CD14-positive monocyte (primary cell): ENCODE measurements at regions not wholly inside any gene's neighbourhood (a gene's known extent, or its start where the extent isn't known, plus 50 kb on each side); places are given as distances from the start of the nearest gene placed in this dataset.

Experiments used
- DNase-seq, 3 donors: peaks; one replicate each; pipeline ENCODE4 v3.0.0-alpha.2; 2011 to 2022
- H2AFZ ChIP-seq: 2 replicates; pipeline ENCODE4 v1.6.0; 2012; ENCODE audit warnings: mild to moderate bottlenecking, low read depth, low read length, inconsistent platforms; ENCODE audit not compliant: insufficient read depth, poor library complexity, severe bottlenecking
- H3K27ac ChIP-seq, 2 donors: 1 replicate in 1 of 2; 2 replicates in 1 of 2; pipeline ENCODE4 v1.5.1; 2012 to 2013; ENCODE audit warnings: low read length in 2 of 2, control low read depth in 1 of 2, inconsistent platforms in 1 of 2, low read depth in 1 of 2, mild to moderate bottlenecking in 1 of 2
- H3K27me3 ChIP-seq, 2 donors: one replicate each; pipeline versions ENCODE4 v1.6.0 to v1.6.1; 2011 to 2013; ENCODE audit warnings: low read length in 2 of 2; ENCODE audit not compliant: control insufficient read depth in 2 of 2, insufficient read depth in 2 of 2
- H3K36me3 ChIP-seq, 2 donors: replicated peaks in 1 of 2; 1 replicate in 1 of 2; 2 replicates in 1 of 2; pipeline versions ENCODE4 v1.5.1 to v1.6.1; 2012 to 2013; ENCODE audit warnings: low read length in 2 of 2, control low read depth in 1 of 2, inconsistent platforms in 1 of 2, mild to moderate bottlenecking in 1 of 2; ENCODE audit not compliant: insufficient read depth in 2 of 2, control insufficient read depth in 1 of 2
- H3K4me1 ChIP-seq, 2 donors: 1 replicate in 1 of 2; 2 replicates in 1 of 2; pipeline versions ENCODE4 v1.5.1 to v1.6.1; 2012 to 2013; ENCODE audit warnings: low read length in 2 of 2, control low read depth in 1 of 2, inconsistent platforms in 1 of 2, mild to moderate bottlenecking in 1 of 2, moderate library complexity in 1 of 2; ENCODE audit not compliant: insufficient read depth in 2 of 2, control insufficient read depth in 1 of 2
- H3K4me2 ChIP-seq: replicated peaks from 2 replicates; pipeline ENCODE3; 2012; ENCODE audit warnings: low read length, moderate library complexity, mild to moderate bottlenecking; ENCODE audit not compliant: poor library complexity, severe bottlenecking; ENCODE audit errors: extremely low read depth
- H3K4me3 ChIP-seq, 3 experiments: fragments of 200-600 bp in 1 of 3; sonication (generic) in 1 of 3; replicated peaks in 1 of 3; 1 replicate in 2 of 3; 2 replicates in 1 of 3; pipeline ENCODE4 v1.5.1; 2011 to 2013; ENCODE audit warnings: low read length in 3 of 3, mild to moderate bottlenecking in 3 of 3, control low read depth in 2 of 3, low read depth in 2 of 3, inconsistent platforms in 1 of 3, moderate library complexity in 1 of 3
- H3K79me2 ChIP-seq: 2 replicates; pipeline ENCODE4 v1.6.0; 2012; ENCODE audit warnings: mild to moderate bottlenecking, control low read depth, inconsistent platforms, low read length, moderate library complexity; ENCODE audit not compliant: insufficient read depth
- H3K9ac ChIP-seq: 2 replicates; pipeline ENCODE4 v1.6.0; 2017; ENCODE audit warnings: low read length, mild to moderate bottlenecking; ENCODE audit not compliant: insufficient read depth, poor library complexity, severe bottlenecking
- H3K9me3 ChIP-seq, 2 donors: replicated peaks in 1 of 2; 1 replicate in 1 of 2; 2 replicates in 1 of 2; pipeline versions ENCODE4 v1.5.1 to v1.6.1; 2012 to 2013; ENCODE audit warnings: low read length in 2 of 2, control low read depth in 1 of 2; ENCODE audit not compliant: control insufficient read depth in 1 of 2, insufficient read depth in 1 of 2
- H4K20me1 ChIP-seq: 2 replicates; pipeline ENCODE4 v1.6.0; 2012; ENCODE audit warnings: mild to moderate bottlenecking, low read length, control low read depth, moderate library complexity; ENCODE audit not compliant: insufficient read depth
- H3K27ac Mint-ChIP-seq, 7 donors: one replicate each; pipeline ENCODE4 v1.8.0; 2020; ENCODE audit warnings: mild to moderate bottlenecking in 7 of 7, mixed read lengths in 7 of 7, moderate library complexity in 6 of 7, inconsistent platforms in 2 of 7
- H3K27me3 Mint-ChIP-seq, 3 donors: one replicate each; pipeline ENCODE4 v1.8.0; 2021 to 2022; ENCODE audit warnings: low read depth in 3 of 3, mild to moderate bottlenecking in 3 of 3, mixed read lengths in 3 of 3, moderate library complexity in 3 of 3, inconsistent platforms in 1 of 3
- H3K36me3 Mint-ChIP-seq, 2 donors: one replicate each; pipeline ENCODE4 v1.8.0; 2020; ENCODE audit warnings: mixed read lengths in 2 of 2, inconsistent platforms in 1 of 2, mild to moderate bottlenecking in 1 of 2
- H3K4me1 Mint-ChIP-seq: one replicate; pipeline ENCODE4 v1.8.0; 2020; ENCODE audit warnings: mild to moderate bottlenecking, mixed read lengths
- H3K4me3 Mint-ChIP-seq, 2 donors: one replicate each; pipeline ENCODE4 v1.8.0; 2020; ENCODE audit warnings: mild to moderate bottlenecking in 2 of 2, mixed read lengths in 2 of 2, moderate library complexity in 1 of 2
- H3K9me3 Mint-ChIP-seq, 7 donors: one replicate each; pipeline ENCODE4 v1.8.0; 2020 to 2022; ENCODE audit warnings: mixed read lengths in 7 of 7, mild to moderate bottlenecking in 6 of 7, moderate library complexity in 6 of 7, inconsistent platforms in 2 of 7
- WGBS: methylation state at CpG from one replicate; pipeline ENCODE4 v1.1.5; 2013; ENCODE audit warnings: missing lambda C conversion rate; ENCODE audit not compliant: insufficient coverage; 5-methylcytosine and 5-hydroxymethylcytosine counted together
- intact Hi-C, 2 donors: fragments of 100-400 bp; cut with micrococcal nuclease; formaldehyde crosslinking; loops; one replicate each; pipeline versions ENCODE4 v1.15.0 to v1.15.1; 2023
- TF ChIP-seq, protein P1 (sequence below): fragments of 200-600 bp; IDR thresholded peaks from one replicate; pipeline ENCODE4 v1.8.0; 2022; ENCODE audit warnings: antibody characterized with exemption, mild to moderate bottlenecking

DNA sequence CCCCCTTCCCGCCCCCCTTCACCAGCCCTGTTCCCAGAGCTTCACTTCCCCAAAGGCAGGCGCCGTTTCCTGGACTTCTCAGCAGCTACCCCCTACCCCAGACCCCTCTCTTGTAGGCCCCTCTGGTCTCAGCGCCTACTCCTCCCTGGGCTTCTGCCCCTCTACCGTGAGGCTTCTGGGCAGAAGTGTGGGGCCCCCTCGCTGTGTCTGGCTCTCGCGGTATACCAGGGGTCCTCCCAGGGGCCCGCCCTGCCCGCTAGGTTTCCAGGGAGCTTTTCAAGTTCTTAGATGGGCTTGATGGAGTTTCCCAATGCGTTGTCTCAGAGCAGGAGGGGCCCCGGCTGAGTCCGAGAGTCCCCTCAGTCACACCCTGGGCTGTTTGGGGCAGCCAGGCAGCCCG is 247.1 kb downstream of the SEC14L1 start:
- Mint-ChIP-seq H3K27ac (peak overlapping the region in 1 of 7 donors; percentile 43), H3K9me3 (no peaks in the 10 kb centered on the region), H3K36me3 (peaks cover 32 to 45% of the 10 kb centered on the region in 2 donors), H3K27me3 (peaks cover 0 to 7% (median 2%) of the 10 kb centered on the region in 3 donors), H3K4me1 (peaks cover 71% of the 10 kb centered on the region), H3K4me3 (no peak overlapping the region)
- H3K9ac ChIP-seq = no peak overlapping the region
- peaks cover 0 to 7% of the 10 kb centered on the region in 2 donors for H3K36me3 ChIP-seq
- no peaks in the 10 kb centered on the region for H3K9me3 ChIP-seq
- no peak overlapping the region for H3K27ac ChIP-seq
- TF ChIP-seq, protein P1, sequence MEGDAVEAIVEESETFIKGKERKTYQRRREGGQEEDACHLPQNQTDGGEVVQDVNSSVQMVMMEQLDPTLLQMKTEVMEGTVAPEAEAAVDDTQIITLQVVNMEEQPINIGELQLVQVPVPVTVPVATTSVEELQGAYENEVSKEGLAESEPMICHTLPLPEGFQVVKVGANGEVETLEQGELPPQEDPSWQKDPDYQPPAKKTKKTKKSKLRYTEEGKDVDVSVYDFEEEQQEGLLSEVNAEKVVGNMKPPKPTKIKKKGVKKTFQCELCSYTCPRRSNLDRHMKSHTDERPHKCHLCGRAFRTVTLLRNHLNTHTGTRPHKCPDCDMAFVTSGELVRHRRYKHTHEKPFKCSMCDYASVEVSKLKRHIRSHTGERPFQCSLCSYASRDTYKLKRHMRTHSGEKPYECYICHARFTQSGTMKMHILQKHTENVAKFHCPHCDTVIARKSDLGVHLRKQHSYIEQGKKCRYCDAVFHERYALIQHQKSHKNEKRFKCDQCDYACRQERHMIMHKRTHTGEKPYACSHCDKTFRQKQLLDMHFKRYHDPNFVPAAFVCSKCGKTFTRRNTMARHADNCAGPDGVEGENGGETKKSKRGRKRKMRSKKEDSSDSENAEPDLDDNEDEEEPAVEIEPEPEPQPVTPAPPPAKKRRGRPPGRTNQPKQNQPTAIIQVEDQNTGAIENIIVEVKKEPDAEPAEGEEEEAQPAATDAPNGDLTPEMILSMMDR = no peak
- H3K79me2 ChIP-seq = peaks cover 71% of the 10 kb centered on the region
- intact Hi-C loops = no loop called here
- no peak for DNase-seq
- H3K27me3 ChIP-seq = no peaks in the 10 kb centered on the region
- peaks cover 90% of the 10 kb centered on the region for H4K20me1 ChIP-seq
- no peak overlapping the region for H2AFZ ChIP-seq
- H3K4me3 ChIP-seq = no peak overlapping the region
- peaks cover 61 to 70% of the 10 kb centered on the region in 2 donors for H3K4me1 ChIP-seq
- 48% methylated on average over 11 of the region's 14 CpGs for WGBS
- peak overlapping the region; percentile 12 for H3K4me2 ChIP-seq

DNA sequence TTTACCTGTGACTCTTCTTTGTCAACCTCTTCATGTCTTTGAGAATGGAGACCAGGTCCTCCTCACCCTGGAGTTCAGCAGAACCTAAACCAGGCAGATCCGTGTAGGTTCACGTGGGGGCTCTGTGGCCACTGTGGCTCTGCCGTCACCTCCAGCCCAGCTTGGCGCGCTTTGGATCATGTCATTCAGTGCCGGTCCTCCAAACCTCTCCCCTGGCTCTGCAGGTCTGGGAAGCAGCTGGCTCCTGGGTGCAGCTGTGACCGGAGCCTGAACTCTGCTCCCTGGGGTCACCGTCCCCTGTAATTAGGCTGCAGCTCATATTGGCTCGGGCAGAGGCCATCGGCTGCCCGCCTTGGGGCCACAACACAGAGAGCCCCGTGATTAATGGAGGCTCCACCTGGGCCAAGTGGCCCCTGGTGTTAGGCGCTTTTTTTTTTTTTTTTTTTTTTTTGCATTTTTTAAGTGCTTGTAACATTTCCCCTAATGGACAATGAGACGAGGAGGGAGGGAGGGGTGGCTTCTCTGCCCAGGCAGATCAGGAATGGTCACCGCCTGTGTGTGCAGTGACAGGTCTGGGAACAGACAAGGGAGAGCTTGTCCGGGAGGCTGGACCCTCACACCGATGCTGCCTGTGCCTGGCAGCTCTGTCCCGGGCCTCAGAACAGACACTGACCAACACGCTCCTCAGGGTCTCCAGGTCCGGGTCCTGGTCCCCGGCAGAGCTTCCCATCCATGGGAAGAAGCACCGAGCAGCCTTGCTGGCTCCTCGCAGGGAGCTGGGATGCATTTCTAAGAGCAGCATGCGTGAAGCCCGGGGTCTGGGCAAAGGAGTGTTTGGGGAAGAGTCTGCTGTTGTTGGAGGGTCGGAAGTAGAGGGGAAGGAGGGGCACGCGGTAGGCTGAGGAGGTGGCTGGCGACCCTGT is 247.9 kb downstream of the SEC14L1 start:
- Histone ChIP-seq H3K4me3 (peak overlapping the region in 2 of 3 experiments; percentile 43 to 77), H3K9ac (peak overlapping the region; percentile 47), H2AFZ (peak overlapping the region; percentile 81), H3K79me2 (peaks cover 69% of the 10 kb centered on the region), H3K27ac (peak overlapping the region; percentile 70 to 77), H3K36me3 (peaks cover 0 to 4% of the 10 kb centered on the region in 2 donors), H3K27me3 (no peaks in the 10 kb centered on the region), H3K4me2 (peak overlapping the region; percentile 85), H4K20me1 (peaks cover 88% of the 10 kb centered on the region), H3K4me1 (peaks cover 61 to 70% of the 10 kb centered on the region in 2 donors), H3K9me3 (no peaks in the 10 kb centered on the region)
- peak overlapping the region in 5 of 7 donors; percentile 15 to 96 (median 83) for H3K27ac Mint-ChIP-seq
- no peaks in the 10 kb centered on the region for H3K9me3 Mint-ChIP-seq
- WGBS = 52% methylated on average over 24 of the region's 29 CpGs
- H3K36me3 Mint-ChIP-seq = peaks cover 27 to 42% of the 10 kb centered on the region in 2 donors
- DNase-seq = no peak
- TF ChIP-seq, protein P1 = no peak
- intact Hi-C loops = no loop called here
- H3K4me1 Mint-ChIP-seq = peaks cover 74% of the 10 kb centered on the region
- H3K27me3 Mint-ChIP-seq = peaks cover 0 to 7% (median 2%) of the 10 kb centered on the region in 3 donors
- H3K4me3 Mint-ChIP-seq = peak overlapping the region; percentile 82 to 97
